Smooth muscle cell (in vitro differentiated cells): ENCODE measurements at regions not wholly inside any gene's neighbourhood (a gene's known extent, or its start where the extent isn't known, plus 50 kb on each side); places are given as distances from the start of the nearest gene placed in this dataset.

Source experiments
- DNase-seq: peaks from one replicate; lab custom pipeline; 2025; ENCODE audit not compliant: unreplicated experiment; lab: John Stamatoyannopoulos, UW
- H2AFZ ChIP-seq: fragments of 200-600 bp; sonication (generic); 2 replicates; pipeline ENCODE4 v1.6.0; 2016; ENCODE audit warnings: antibody characterized with exemption, low read depth, mild to moderate bottlenecking
- H3F3A ChIP-seq: fragments of 200-600 bp; sonication (generic); 2 replicates; pipeline ENCODE4 v1.6.0; 2017; ENCODE audit warnings: antibody characterized with exemption, low read depth
- H3K27ac ChIP-seq: fragments of 200-600 bp; sonication (generic); 2 replicates; pipeline ENCODE4 v1.5.1; 2016; ENCODE audit warnings: low read depth, mild to moderate bottlenecking
- H3K27me3 ChIP-seq: fragments of 200-600 bp; sonication (generic); 2 replicates; pipeline ENCODE4 v1.6.1; 2016; ENCODE audit warnings: low read depth, mild to moderate bottlenecking
- H3K36me3 ChIP-seq: fragments of 200-600 bp; sonication (generic); 2 replicates; pipeline ENCODE4 v1.5.1; 2016; ENCODE audit warnings: low read depth
- H3K4me1 ChIP-seq: fragments of 200-600 bp; sonication (generic); 2 replicates; pipeline ENCODE4 v1.5.1; 2016; ENCODE audit warnings: low read depth
- H3K4me2 ChIP-seq: fragments of 200-600 bp; sonication (generic); 2 replicates; pipeline ENCODE4 v1.6.0; 2016; ENCODE audit warnings: mild to moderate bottlenecking
- H3K4me3 ChIP-seq: fragments of 200-600 bp; sonication (generic); 2 replicates; pipeline ENCODE4 v1.5.1; 2016; ENCODE audit warnings: mild to moderate bottlenecking
- H3K79me2 ChIP-seq: fragments of 200-600 bp; sonication (generic); 2 replicates; pipeline ENCODE4 v1.6.0; 2016; ENCODE audit warnings: low read depth, mild to moderate bottlenecking
- H3K9ac ChIP-seq: fragments of 200-600 bp; sonication (generic); 2 replicates; pipeline ENCODE4 v1.6.0; 2016; ENCODE audit warnings: low read depth
- H3K9me3 ChIP-seq: fragments of 200-600 bp; sonication (generic); replicated peaks from 2 replicates; pipeline ENCODE4 v1.5.1; 2016; ENCODE audit warnings: low read depth
- H4K20me1 ChIP-seq: fragments of 200-600 bp; sonication (generic); 2 replicates; pipeline ENCODE4 v1.6.0; 2016; ENCODE audit warnings: low read depth
- WGBS: methylation state at CpG from one replicate; pipeline ENCODE4 v1.1.7; 2016; ENCODE audit warnings: low lambda C conversion rate; 5-methylcytosine and 5-hydroxymethylcytosine counted together
- TF ChIP-seq, protein P1 (sequence below): fragments of 200-600 bp; sonication (generic); IDR thresholded peaks from 2 replicates; pipeline ENCODE4 v1.5.1; 2017; ENCODE audit warnings: borderline replicate concordance, mild to moderate bottlenecking, antibody characterized with exemption; ENCODE audit not compliant: insufficient read depth, poor library complexity, severe bottlenecking

DNA sequence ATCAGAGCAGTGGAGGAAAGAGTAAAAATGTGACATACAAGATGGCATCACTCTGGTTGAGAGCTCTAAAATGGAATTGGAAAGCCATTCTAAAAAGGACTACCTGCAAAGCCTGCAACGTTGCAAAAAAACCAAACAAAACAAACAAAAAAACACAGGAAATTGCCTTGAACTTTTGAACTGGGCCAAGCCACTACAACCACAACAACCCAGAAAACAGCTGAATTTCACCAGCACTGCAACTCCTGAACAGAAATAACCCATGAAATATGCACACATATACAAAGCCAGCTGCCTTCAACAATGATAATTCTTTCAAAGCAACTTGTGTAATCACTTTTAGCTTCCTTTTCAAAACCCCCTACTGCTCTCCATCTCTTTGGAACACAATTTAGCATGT lies 326.6 kb upstream of the LRRC4C start:
- Histone ChIP-seq H2AFZ (no peak overlapping the region), H3K27ac (no peak overlapping the region), H3K79me2 (no peaks in the 10 kb centered on the region), H3F3A (no peaks in the 10 kb centered on the region), H3K9ac (no peak overlapping the region), H3K4me3 (no peak overlapping the region), H3K4me1 (no peaks in the 10 kb centered on the region), H3K27me3 (no peaks in the 10 kb centered on the region), H4K20me1 (no peaks in the 10 kb centered on the region), H3K36me3 (no peaks in the 10 kb centered on the region), H3K4me2 (no peak overlapping the region), H3K9me3 (peaks cover 3% of the 10 kb centered on the region)
- WGBS, result 75% methylated on average over 1 of the region's 1 CpG
- no peak for DNase-seq
- TF ChIP-seq, protein P1, sequence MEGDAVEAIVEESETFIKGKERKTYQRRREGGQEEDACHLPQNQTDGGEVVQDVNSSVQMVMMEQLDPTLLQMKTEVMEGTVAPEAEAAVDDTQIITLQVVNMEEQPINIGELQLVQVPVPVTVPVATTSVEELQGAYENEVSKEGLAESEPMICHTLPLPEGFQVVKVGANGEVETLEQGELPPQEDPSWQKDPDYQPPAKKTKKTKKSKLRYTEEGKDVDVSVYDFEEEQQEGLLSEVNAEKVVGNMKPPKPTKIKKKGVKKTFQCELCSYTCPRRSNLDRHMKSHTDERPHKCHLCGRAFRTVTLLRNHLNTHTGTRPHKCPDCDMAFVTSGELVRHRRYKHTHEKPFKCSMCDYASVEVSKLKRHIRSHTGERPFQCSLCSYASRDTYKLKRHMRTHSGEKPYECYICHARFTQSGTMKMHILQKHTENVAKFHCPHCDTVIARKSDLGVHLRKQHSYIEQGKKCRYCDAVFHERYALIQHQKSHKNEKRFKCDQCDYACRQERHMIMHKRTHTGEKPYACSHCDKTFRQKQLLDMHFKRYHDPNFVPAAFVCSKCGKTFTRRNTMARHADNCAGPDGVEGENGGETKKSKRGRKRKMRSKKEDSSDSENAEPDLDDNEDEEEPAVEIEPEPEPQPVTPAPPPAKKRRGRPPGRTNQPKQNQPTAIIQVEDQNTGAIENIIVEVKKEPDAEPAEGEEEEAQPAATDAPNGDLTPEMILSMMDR, result no peak

DNA sequence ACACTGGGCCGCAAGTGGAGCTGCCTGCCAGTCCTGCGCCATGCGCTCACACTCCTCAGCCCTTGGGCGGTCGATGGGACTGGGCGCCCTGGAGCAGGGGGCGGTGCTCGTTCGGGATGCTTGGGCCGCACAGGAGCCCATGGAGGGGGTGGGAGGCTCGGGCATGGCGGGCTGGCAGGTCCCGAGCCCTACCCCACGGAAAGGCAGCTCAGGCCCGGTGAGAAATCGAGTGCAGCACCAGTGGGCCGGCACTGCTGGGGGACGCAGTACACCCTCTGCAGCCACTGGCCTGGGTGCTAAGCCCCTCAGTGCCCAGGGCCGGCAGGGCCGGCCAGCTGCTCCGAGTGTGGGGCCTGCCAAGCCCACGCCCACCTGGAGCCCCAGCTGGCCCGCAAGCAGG lies 328.7 kb upstream of the LRRC4C start:
- no peak overlapping the region for H3K4me2 ChIP-seq
- 94% methylated on average over 20 of the region's 23 CpGs for WGBS
- H2AFZ ChIP-seq, result no peak overlapping the region
- H3K79me2 ChIP-seq, result no peaks in the 10 kb centered on the region
- no peak overlapping the region for H3K9ac ChIP-seq
- no peaks in the 10 kb centered on the region for H3K27me3 ChIP-seq
- H3F3A ChIP-seq, result no peaks in the 10 kb centered on the region
- TF ChIP-seq, protein P1, result no peak
- H3K4me1 ChIP-seq, result no peaks in the 10 kb centered on the region
- no peaks in the 10 kb centered on the region for H3K36me3 ChIP-seq
- no peak overlapping the region for H3K4me3 ChIP-seq
- no peak for DNase-seq
- no peak overlapping the region for H3K27ac ChIP-seq
- H4K20me1 ChIP-seq, result no peaks in the 10 kb centered on the region
- peaks cover 3% of the 10 kb centered on the region for H3K9me3 ChIP-seq

DNA sequence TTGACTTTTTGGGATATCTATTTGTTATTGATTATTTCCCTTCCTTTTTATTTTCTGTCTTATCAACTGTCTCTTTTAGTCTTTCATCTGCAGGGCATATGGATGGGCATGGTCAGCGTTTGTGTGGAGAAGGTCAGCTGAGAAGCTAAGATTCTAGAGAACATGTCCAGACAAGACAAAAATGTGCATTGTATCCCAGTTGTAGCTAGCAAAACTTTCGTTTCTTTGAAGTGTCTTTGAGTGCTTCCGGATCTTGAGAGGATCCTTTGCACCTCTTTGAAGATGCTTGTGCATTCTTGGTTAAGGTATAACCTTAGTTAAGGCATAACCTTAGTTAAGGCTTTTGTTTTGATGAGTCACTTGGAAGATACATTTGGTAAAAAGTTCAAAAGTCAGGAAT lies 329.9 kb upstream of the LRRC4C start:
- Histone ChIP-seq H2AFZ (no peak overlapping the region), H4K20me1 (no peaks in the 10 kb centered on the region), H3K36me3 (no peaks in the 10 kb centered on the region), H3K9ac (no peak overlapping the region), H3K4me2 (no peak overlapping the region), H3K4me1 (no peaks in the 10 kb centered on the region), H3K4me3 (no peak overlapping the region), H3K27ac (no peak overlapping the region), H3K9me3 (peaks cover 3% of the 10 kb centered on the region), H3K27me3 (no peaks in the 10 kb centered on the region), H3F3A (no peaks in the 10 kb centered on the region), H3K79me2 (no peaks in the 10 kb centered on the region)
- no peak for DNase-seq
- TF ChIP-seq, protein P1, result no peak
- WGBS, result 70% methylated on average over 3 of the region's 3 CpGs

DNA sequence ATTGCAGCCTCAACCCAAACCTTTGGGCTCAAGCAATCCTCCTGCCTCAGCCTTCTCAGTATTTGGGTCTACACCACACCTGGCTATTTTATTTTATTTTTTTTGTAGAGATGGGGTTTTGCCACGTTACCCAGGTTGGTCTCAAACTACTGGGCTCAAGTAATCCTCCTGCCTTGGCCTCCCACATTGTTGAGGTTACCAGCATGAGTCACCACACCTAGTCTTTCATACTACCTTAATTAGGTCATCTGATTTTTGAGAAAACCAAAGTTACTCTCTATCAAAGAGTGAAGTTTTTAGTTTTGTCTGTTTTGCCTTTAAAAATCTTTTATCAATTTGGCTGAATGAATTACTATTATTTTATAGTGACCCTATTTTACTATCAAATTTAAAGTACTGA lies 335.6 kb upstream of the LRRC4C start:
- Histone ChIP-seq H3K4me1 (no peaks in the 10 kb centered on the region), H3K36me3 (no peaks in the 10 kb centered on the region)
- 71% methylated on average over 1 of the region's 1 CpG for WGBS

More for the DNA sequence above, 335.6 kb upstream of the LRRC4C start:
- TF ChIP-seq, protein P1, result no peak
- Histone ChIP-seq H3K27me3 (no peaks in the 10 kb centered on the region), H2AFZ (no peak overlapping the region), H3K9me3 (peaks cover 3% of the 10 kb centered on the region), H3K4me2 (no peak overlapping the region), H4K20me1 (no peaks in the 10 kb centered on the region), H3K9ac (no peak overlapping the region), H3K27ac (no peak overlapping the region), H3K4me3 (no peak overlapping the region), H3K79me2 (no peaks in the 10 kb centered on the region), H3F3A (no peaks in the 10 kb centered on the region)
- DNase-seq, result no peak
